Ascending aorta (tissue), 2 donors: ENCODE measurements at regions not wholly inside any gene's neighbourhood (a gene's known extent, or its start where the extent isn't known, plus 50 kb on each side); places are given as distances from the start of the nearest gene placed in this dataset.

ENCODE experiments used
- DNase-seq, 2 donors: peaks; one replicate each; pipeline ENCODE4 v3.0.0-alpha.2; 2019; ENCODE audit warnings: low spot score in 2 of 2
- H3K27ac ChIP-seq, 2 donors: fragments of 200-600 bp; sonication (generic); one replicate each; pipeline ENCODE4 v1.5.1; 2016 to 2017; ENCODE audit warnings: mild to moderate bottlenecking in 1 of 2
- H3K27me3 ChIP-seq: fragments of 200-600 bp; sonication (generic); one replicate; pipeline ENCODE4 v1.5.1; 2017
- H3K36me3 ChIP-seq, 2 donors: fragments of 200-600 bp; sonication (generic); one replicate each; pipeline ENCODE4 v1.5.1; 2016
- H3K4me1 ChIP-seq, 2 donors: fragments of 200-600 bp; sonication (generic); one replicate each; pipeline ENCODE4 v1.5.1; 2016 to 2017; ENCODE audit warnings: mild to moderate bottlenecking in 1 of 2
- H3K4me3 ChIP-seq, 2 donors: fragments of 200-600 bp; sonication (generic); one replicate each; pipeline ENCODE4 v1.5.1; 2016 to 2017; ENCODE audit warnings: mild to moderate bottlenecking in 1 of 2
- H3K9me3 ChIP-seq, 2 donors: fragments of 200-600 bp; sonication (generic); one replicate each; pipeline ENCODE4 v1.5.1; 2016
- intact Hi-C: fragments of 100-400 bp; cut with DNase I; formaldehyde crosslinking; loops from one replicate; pipeline ENCODE4 v1.15.1; 2023
- TF ChIP-seq, protein P1 (sequence below), 3 experiments: fragments of 200-600 bp in 2 of 3; fragments of 450-650 bp in 1 of 3; sonication (generic) in 2 of 3; IDR thresholded peaks; one replicate each; pipeline ENCODE4 v1.5.1; 2016 to 2019; ENCODE audit warnings: antibody characterized with exemption in 3 of 3, mild to moderate bottlenecking in 1 of 3, moderate library complexity in 1 of 3

- Histone ChIP-seq H3K9me3 (no peaks in the 10 kb centered on the region), H3K27me3 (no peaks in the 10 kb centered on the region), H3K27ac (no peak overlapping the region), H3K4me1 (no peaks in the 10 kb centered on the region), H3K36me3 (no peaks in the 10 kb centered on the region), H3K4me3 (no peak overlapping the region)
- TF ChIP-seq, protein P1, sequence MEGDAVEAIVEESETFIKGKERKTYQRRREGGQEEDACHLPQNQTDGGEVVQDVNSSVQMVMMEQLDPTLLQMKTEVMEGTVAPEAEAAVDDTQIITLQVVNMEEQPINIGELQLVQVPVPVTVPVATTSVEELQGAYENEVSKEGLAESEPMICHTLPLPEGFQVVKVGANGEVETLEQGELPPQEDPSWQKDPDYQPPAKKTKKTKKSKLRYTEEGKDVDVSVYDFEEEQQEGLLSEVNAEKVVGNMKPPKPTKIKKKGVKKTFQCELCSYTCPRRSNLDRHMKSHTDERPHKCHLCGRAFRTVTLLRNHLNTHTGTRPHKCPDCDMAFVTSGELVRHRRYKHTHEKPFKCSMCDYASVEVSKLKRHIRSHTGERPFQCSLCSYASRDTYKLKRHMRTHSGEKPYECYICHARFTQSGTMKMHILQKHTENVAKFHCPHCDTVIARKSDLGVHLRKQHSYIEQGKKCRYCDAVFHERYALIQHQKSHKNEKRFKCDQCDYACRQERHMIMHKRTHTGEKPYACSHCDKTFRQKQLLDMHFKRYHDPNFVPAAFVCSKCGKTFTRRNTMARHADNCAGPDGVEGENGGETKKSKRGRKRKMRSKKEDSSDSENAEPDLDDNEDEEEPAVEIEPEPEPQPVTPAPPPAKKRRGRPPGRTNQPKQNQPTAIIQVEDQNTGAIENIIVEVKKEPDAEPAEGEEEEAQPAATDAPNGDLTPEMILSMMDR (IDR thresholded peaks at IDR 0.05): no peak
- intact Hi-C loops: no loop called here
- DNase-seq: no peak
These were observed 296.9 kb upstream of the CYRIA start for GRCh38 chr2:16962505-16962904.

DNA sequence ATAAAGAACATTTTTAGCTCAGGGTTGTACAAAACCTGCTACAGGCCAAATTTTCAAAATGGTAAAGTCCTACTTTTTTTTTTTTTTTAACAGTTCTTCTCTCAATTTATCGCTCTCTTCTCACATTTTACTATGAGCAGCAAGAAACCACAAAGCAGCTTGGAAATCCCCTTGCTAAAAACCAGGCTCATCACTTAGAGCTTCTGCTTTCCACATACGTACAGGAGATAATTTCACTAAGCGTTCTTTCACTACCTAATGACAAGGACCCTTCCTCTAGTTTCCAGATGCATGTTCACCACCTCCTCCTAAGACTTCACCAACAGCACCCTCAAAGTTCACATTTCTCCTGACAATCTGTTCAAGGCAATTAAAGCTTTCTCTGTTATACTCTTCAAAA lies 294.9 kb upstream of the CYRIA start:
- TF ChIP-seq, protein P1 (IDR thresholded peaks at IDR 0.05): no peak
- intact Hi-C loops: no loop called here

GRCh38 chr2:16958266-16958665 lies 292.6 kb upstream of the CYRIA start:
- DNase-seq: no peak

More for the DNA sequence above, 294.9 kb upstream of the CYRIA start:
- H3K9me3 ChIP-seq: no peaks in the 10 kb centered on the region
- H3K27me3 ChIP-seq: no peaks in the 10 kb centered on the region
- no peak overlapping the region for H3K4me3 ChIP-seq
- DNase-seq: no peak
- H3K36me3 ChIP-seq: no peaks in the 10 kb centered on the region
- no peak overlapping the region for H3K27ac ChIP-seq
- H3K4me1 ChIP-seq: no peaks in the 10 kb centered on the region

DNA sequence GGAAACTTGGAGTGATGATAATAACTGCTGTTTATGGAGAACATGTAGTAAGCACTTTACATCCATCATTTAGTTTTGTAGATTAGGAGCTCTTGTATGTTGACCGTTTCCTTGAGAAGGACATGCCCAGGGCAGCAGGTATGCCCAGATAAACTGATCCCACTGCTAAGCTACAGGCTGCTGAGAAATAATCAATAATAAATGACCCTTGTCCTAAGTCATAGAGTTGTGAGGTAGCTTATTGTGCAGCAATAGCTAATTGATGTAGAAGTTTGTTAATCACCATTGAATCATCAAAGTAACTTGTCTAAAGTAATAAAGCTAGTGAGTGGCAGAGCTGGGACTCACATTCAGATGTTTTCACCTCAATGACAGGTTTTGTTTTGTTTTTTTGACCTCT lies 287.2 kb upstream of the CYRIA start:
- Histone ChIP-seq H3K9me3 (no peaks in the 10 kb centered on the region), H3K4me1 (no peaks in the 10 kb centered on the region)
- intact Hi-C loops: no loop called here

More at GRCh38 chr2:16958266-16958665, 292.6 kb upstream of the CYRIA start:
- intact Hi-C loops: no loop called here
- Histone ChIP-seq H3K4me1 (no peaks in the 10 kb centered on the region), H3K9me3 (no peaks in the 10 kb centered on the region), H3K27me3 (no peaks in the 10 kb centered on the region), H3K27ac (no peak overlapping the region), H3K4me3 (no peak overlapping the region), H3K36me3 (no peaks in the 10 kb centered on the region)
- TF ChIP-seq, protein P1 (IDR thresholded peaks at IDR 0.05): no peak

DNA sequence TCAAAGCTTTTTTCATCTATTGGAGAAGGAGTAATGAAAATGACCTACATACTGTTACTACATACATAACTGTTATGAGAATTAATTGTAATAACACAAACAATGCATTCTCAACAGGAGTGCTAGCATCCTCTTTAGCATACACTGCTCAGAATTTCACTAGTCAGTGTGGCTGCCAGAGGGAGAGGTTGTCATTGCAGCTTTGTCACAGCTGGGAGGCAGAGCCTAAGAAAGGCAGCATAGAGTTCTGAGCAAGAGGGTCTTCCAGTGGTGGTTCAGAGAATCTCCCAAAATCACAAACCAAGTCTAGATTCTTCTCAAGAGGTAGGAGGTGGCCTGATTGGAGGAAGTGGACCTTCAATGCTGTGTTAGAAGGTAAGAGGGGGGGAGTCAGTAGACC lies 286.7 kb upstream of the CYRIA start:
- TF ChIP-seq, protein P1 (IDR thresholded peaks at IDR 0.05): no peak
- no peak for DNase-seq
- Histone ChIP-seq H3K27me3 (no peaks in the 10 kb centered on the region), H3K27ac (no peak overlapping the region), H3K4me1 (no peaks in the 10 kb centered on the region), H3K4me3 (no peak overlapping the region), H3K9me3 (no peaks in the 10 kb centered on the region), H3K36me3 (no peaks in the 10 kb centered on the region)
- intact Hi-C loops: no loop called here

More for the DNA sequence above, 287.2 kb upstream of the CYRIA start:
- Histone ChIP-seq H3K36me3 (no peaks in the 10 kb centered on the region), H3K4me3 (no peak overlapping the region), H3K27me3 (no peaks in the 10 kb centered on the region), H3K27ac (no peak overlapping the region)
- no peak for DNase-seq
- TF ChIP-seq, protein P1 (IDR thresholded peaks at IDR 0.05): no peak

- H3K4me1 ChIP-seq: no peaks in the 10 kb centered on the region
- no peaks in the 10 kb centered on the region for H3K27me3 ChIP-seq
- H3K4me3 ChIP-seq: no peak overlapping the region
- intact Hi-C loops: no loop called here
- no peaks in the 10 kb centered on the region for H3K9me3 ChIP-seq
- TF ChIP-seq, protein P1 (IDR thresholded peaks at IDR 0.05): no peak
- no peak overlapping the region for H3K27ac ChIP-seq
- H3K36me3 ChIP-seq: no peaks in the 10 kb centered on the region
- no peak for DNase-seq
These were observed 284.8 kb upstream of the CYRIA start for GRCh38 chr2:16950436-16950835.
